ENCODE measurements at regions not wholly inside any gene's neighbourhood (a gene's known extent, or its start where the extent isn't known, plus 50 kb on each side); places are given as distances from the start of the nearest gene placed in this dataset.

DNA sequence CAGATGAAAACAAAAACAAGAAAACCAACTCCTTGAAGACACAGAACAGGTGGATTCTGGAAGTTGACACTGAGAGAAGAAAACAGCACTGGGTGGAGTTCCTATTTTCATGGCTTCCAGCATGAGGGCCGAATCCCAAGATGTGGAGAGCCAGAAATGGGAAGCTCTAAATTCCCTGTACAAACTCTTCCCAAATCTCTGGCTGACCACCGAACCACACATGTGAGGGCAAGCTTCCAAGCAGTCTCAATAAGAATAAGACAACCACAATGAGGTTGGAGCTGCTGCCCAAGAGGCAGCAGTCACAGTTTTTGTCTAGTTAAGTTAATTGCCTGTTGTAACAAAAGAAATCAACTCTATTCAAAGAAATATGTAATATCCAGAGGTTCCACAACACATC, 339.3 kb upstream of the SLC30A5 start:
- TF ChIP-seq ELF1 (IDR thresholded peaks at IDR 0.05) (no peak), CTCF (IDR thresholded peaks at IDR 0.05) (no peak), ZBTB33 (IDR thresholded peaks at IDR 0.05; ENCODE audit: borderline replicate concordance, low read depth) (no peak)
- TF ChIP-seq, protein P1, sequence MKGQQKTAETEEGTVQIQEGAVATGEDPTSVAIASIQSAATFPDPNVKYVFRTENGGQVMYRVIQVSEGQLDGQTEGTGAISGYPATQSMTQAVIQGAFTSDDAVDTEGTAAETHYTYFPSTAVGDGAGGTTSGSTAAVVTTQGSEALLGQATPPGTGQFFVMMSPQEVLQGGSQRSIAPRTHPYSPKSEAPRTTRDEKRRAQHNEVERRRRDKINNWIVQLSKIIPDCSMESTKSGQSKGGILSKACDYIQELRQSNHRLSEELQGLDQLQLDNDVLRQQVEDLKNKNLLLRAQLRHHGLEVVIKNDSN (IDR thresholded peaks at IDR 0.05; ENCODE audit: borderline replicate concordance, low read depth) = no peak
